ENCODE measurements at regions not wholly inside any gene's neighbourhood (a gene's known extent, or its start where the extent isn't known, plus 50 kb on each side); places are given as distances from the start of the nearest gene placed in this dataset.
A peak's percentile ranks its signal among the peaks of the same experiment; 100 is the strongest.
"Not testable (repeated sequence)": the region's sequence is repeated elsewhere in the genome, so short reads cannot be mapped to it uniquely, and the experiment has no call there.

- no peak for DNase-seq (ENCODE audit: low read depth in 2 of 2)
Observed at GRCh38 chr2:138267902-138268254, 233.7 kb upstream of the SPOPL start.

GRCh38 chr2:138269765-138270164 is 231.8 kb upstream of the SPOPL start:
- peak; percentile 62 for DNase-seq (ENCODE audit: low read depth in 2 of 2)

- no peak for DNase-seq (ENCODE audit: low read depth in 2 of 2)
Observed at GRCh38 chr2:138271467-138271866, 230.1 kb upstream of the SPOPL start.

- DNase-seq (ENCODE audit: low read depth in 2 of 2): no peak
Observed at GRCh38 chr2:138272524-138273195, 228.9 kb upstream of the SPOPL start.

DNA sequence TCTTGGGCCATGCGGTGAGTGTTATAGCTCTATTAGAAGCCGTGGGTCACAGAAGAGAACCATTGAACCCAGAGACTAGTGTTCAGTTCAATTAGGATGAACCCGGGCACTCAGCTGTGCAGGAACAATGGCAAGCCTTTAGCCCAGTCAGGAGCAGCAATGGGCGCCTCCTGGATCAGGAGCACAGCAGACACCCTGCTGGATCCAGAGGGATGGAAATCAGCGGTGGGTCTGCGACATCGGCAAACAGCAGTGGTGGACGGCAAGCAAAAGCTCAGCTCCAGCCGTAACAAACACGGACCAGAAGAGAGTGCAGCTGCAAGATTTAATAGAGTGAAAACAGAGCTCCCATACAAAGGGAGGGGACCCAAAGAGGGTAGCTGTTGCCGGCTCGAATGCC is 228.3 kb upstream of the SPOPL start:
- DNase-seq (ENCODE audit: low read depth in 2 of 2): not testable (repeated sequence)

DNA sequence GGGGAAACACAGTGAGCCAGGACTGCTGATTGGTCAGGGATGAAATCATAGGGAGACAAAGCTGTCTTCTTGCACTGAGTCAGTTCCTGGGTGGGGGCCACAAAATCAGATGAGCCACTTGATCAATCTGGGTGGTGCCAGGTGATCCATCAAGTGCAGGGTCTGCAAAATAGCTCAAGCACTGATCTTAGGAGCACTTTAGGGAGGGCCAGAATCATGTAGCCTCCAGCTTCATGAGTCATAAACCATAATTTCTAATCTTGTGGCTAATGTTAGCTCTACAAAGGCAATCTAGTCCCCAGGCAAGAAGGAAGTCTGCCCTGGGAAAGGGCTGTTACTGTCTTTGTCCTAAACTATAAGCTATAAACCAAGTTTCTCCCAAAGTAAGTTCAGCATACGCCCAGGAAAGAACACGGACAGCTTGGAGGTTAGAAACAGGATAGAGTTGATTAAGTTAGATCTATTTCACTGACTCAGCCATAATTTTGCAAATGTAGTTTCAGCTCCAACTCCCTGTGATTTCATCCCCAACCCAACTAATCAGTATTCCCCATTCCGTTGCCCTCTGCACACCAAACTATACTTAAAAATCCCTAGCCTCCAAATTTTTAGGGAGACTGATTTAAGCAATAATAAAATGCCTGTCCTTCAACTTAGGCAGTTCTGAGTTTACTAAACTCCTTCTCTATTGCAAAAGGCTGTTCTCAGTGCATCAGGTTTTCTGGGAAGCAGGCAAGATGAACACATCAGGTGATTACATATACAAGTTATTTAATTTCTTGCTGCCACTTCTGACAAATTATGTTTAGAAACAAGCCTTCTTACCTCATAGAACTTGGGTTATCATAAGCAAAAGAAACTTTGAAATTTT is 226.9 kb upstream of the SPOPL start:
- no peak for DNase-seq (ENCODE audit: low read depth in 2 of 2)

GRCh38 chr2:138275292-138275690 is 226.3 kb upstream of the SPOPL start:
- DNase-seq (ENCODE audit: low read depth in 2 of 2): peak in 1 of 2 experiments; percentile 15

DNA sequence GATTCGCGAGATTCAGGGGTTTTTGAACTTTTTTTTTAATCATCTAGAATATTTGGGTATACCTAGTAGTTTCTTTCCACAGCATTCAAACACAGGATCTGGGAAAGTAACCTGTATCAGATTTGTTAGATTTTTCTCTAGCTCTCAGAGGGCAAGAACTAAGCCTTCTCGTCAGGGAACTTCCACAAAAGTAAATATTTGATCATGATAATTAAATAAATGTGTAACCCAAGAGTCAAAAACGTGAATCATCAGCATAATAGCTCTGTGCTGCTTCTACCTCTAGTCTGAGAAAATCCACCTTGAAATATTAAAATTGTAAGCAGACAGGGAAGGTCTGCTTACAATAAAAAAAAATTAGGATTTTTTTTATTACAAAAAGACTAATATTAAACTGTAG is 225.7 kb upstream of the SPOPL start:
- peak; percentile 28 to 37 for DNase-seq (ENCODE audit: low read depth in 2 of 2)

GRCh38 chr2:138276339-138276738 is 225.2 kb upstream of the SPOPL start:
- no peak for DNase-seq (ENCODE audit: low read depth in 2 of 2)

DNA sequence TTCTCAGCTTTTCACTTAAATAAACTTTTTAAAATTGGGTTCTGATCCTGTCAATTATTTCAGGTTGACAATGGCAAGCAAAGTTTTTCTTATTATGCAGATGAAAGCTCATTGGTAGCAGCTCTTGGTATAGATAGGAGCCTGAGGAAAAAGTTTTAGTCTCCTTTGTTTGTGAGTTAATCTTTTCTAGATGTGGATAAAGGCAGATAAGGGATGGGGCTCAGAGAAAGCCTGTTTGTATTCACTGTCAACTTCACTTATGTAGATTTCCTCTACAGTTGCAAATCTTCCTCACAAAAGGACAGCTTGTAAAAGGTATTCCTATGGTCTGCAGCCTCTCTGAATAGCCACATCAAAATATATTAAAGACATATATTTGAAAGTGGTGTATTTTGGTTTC is 224.5 kb upstream of the SPOPL start:
- no peak for DNase-seq (ENCODE audit: low read depth in 2 of 2)

DNA sequence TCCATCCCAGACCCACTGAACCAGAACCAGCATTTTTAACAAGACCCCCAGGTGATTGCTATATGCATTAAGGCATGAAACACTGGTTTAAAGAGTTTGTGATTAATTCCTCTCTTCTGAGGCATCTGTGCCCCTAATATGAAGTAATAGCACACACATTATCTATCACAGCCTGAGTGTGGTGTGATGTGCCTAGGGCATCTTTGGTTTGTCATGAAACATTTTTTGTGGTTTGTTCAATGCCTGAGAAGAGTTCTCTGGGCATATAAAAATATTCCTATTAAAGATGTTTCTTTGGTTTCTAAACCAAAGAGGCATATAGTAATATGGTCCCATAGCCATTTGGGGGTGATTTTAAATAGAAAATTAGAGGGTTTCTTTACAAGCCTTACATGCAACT is 221.7 kb upstream of the SPOPL start:
- no peak for DNase-seq (ENCODE audit: low read depth in 2 of 2)

DNA sequence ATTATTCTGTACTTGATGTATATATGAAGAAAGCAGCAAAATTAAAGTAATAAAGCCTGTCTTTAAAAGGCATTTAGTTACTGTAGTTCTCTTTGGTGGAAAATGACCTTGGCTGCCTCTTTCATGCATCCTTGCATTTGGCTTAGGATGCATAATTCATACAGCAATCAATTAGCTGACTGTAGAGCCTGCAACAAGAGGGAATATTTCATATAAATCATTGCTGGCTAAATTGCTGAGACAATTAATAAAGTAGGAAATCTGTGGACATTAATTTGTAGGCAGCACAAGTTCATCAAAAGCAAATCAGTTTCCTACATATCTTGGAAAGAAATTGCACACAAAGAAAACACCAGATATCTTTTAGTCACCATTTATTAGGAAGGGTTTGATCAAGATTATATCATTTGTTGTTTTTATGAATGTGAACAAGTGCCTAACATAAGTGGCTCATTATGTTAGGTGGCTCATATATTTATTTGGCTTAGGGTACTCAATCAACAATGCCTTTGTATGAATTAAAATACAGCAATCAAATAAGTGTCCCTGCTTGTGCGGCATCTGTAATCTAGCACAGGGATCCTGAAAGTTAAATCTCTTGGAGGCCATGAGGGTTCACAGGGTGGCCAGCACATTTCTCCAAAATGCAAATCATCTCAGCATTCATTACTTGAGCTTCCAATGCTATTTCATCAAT is 220.4 kb upstream of the SPOPL start:
- DNase-seq (ENCODE audit: low read depth in 2 of 2): no peak

- DNase-seq (ENCODE audit: low read depth in 2 of 2): no peak
Observed at GRCh38 chr2:138282014-138282672, 219.4 kb upstream of the SPOPL start.

- no peak for DNase-seq (ENCODE audit: low read depth in 2 of 2)
Observed at GRCh38 chr2:138291805-138292204, 209.8 kb upstream of the SPOPL start.

- no peak for DNase-seq (ENCODE audit: low read depth in 2 of 2)
Observed at GRCh38 chr2:138293045-138293444, 208.5 kb upstream of the SPOPL start.

DNA sequence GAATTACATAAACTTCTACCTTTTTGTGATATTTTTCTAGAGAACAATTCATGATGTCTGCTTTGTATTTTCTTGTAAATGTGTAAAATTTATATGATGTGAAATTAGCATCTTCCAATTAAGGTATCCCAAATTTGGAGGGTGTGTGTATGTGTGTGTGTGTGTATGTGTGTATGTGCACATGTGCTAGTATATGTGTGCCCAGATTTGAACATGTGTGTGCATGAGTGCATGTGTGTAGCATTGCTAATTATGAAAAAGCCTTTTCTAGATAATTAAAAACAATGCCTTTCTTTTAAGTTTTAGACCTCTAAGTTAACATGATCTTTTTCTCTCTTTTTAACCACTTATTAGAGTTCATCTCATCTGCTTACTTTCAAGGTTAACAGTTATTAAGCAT is 208.0 kb upstream of the SPOPL start:
- DNase-seq (ENCODE audit: low read depth in 2 of 2): no peak

GRCh38 chr2:138294451-138294850 is 207.1 kb upstream of the SPOPL start:
- no peak for DNase-seq (ENCODE audit: low read depth in 2 of 2)

DNA sequence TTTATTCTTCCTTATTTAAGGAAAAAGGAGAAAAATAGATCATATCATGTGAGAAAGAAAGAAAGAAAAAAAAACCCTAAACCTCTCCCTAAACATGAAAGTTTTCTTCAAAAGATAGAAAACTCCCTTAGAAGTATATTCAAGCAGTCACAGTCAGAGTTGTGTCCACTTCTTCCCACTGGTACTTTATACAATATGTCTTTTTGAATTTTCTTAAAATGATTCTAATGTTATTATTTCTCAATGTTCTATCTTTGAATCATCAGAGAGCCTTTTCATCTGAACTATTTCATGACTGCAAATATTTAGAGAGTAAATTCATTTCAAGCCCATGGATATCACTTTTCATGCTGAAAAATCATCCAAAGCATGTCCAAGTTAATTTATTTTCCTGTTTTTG is 205.2 kb upstream of the SPOPL start:
- DNase-seq (ENCODE audit: low read depth in 2 of 2): no peak

- DNase-seq (ENCODE audit: low read depth in 2 of 2): no peak
Observed at GRCh38 chr2:138298120-138298814, 203.3 kb upstream of the SPOPL start.

DNA sequence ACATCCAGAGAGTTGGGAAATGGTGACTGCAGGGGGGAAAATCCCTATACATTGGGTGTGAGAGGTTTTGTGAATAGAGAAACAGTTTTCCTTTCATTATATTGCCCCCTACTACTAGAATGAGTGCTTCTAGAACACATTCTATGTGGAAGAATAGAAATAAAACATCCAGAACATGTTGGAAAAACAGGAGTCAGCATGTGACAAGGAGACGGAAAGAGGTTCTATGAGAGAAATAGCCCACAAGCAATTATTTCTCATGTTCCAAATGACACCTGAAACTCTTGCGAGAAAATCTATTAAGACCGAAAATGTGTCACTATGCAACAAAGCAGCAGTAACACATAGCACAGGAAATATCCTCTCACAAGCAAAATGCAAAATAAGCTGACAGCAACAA is 202.7 kb upstream of the SPOPL start:
- no peak for DNase-seq (ENCODE audit: low read depth in 2 of 2)

DNA sequence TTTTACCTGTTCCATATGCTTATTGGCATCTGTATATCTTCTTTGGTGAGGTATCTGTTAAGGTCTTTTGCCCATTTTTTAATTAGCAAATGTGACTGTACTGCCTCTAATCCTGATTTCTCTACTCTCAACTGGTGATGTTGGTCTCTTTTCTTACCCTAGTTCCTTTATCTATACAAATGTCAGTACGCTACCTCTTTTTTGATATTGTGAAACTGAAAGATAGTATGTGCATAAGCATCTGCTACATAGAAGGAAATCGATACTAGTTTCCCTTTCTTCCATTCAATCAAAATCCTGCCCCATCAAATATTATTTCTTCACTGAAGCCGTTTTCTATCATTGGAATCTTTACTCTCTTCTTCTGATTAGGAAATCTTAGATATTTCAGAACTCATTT is 194.9 kb upstream of the SPOPL start:
- no peak for DNase-seq (ENCODE audit: low read depth in 2 of 2)

DNA sequence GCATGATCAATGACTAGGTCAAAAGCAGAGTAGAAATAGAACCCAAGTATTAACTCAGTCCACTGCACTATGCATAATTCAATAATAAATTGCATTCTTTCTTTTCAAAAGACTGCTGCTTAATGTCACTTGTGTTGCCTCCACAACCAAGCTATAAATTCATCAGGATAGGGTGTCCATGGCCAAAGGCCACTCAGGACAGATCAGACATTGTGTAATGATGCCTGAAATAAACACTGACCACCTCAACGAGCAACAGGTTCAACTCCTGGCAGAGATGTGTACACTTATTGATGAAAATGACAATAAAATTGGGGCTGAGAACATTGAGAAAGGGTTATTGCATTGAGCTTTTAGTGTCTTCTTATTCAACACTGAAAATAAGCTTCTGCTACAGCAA is 194.5 kb upstream of the SPOPL start:
- no peak for DNase-seq (ENCODE audit: low read depth in 2 of 2)
